ENCODE measurements at regions not wholly inside any gene's neighbourhood (a gene's known extent, or its start where the extent isn't known, plus 50 kb on each side); places are given as distances from the start of the nearest gene placed in this dataset.

GRCh38 chr20:57086066-57086465 is 180.4 kb downstream of the BMP7 start:
- no peak for TF ChIP-seq CTCF (IDR thresholded peaks at IDR 0.05)
- TF ChIP-seq POLR2A (IDR thresholded peaks at IDR 0.05), result no peak
- no peak for TF ChIP-seq POLR2AphosphoS5 (IDR thresholded peaks at IDR 0.05)
- TF ChIP-seq EP300 (IDR thresholded peaks at IDR 0.05), result no peak

Data from suprapubic skin (tissue), 4 donors.